ENCODE measurements at regions not wholly inside any gene's neighbourhood (a gene's known extent, or its start where the extent isn't known, plus 50 kb on each side); places are given as distances from the start of the nearest gene placed in this dataset.

GRCh38 chr3:30114918-30115317 is 491.5 kb upstream of the TGFBR2 start:
- Histone ChIP-seq H3K27me3 (no peaks in the 10 kb centered on the region), H3K4me1 (peaks cover 0 to 10% (median 2%) of the 10 kb centered on the region in 4 donors), H3K4me3 (no peak overlapping the region), H3K36me3 (no peaks in the 10 kb centered on the region), H3K27ac (no peak overlapping the region), H3K9me3 (no peaks in the 10 kb centered on the region)
- DNase-seq, result no peak
- intact Hi-C loops (cut with DNase I; ENCODE audit: low total_unique reads), result loop anchor here (5.0 kb wide), 1 partner anchor 577 kb away; no protein-coding TSS in a partner anchor
- no peak for TF ChIP-seq CTCF (IDR thresholded peaks at IDR 0.05)

- intact Hi-C loops (cut with DNase I; ENCODE audit: low total_unique reads), result no loop called here
- no peak for TF ChIP-seq CTCF (IDR thresholded peaks at IDR 0.05)
- H3K4me1 ChIP-seq, result no peaks in the 10 kb centered on the region
Measured at GRCh38 chr3:30122359-30122758, 484.0 kb upstream of the TGFBR2 start.

GRCh38 chr3:30123224-30123623 is 483.2 kb upstream of the TGFBR2 start:
- H3K9me3 ChIP-seq, result no peaks in the 10 kb centered on the region
- no peaks in the 10 kb centered on the region for H3K27me3 ChIP-seq
- intact Hi-C loops (cut with DNase I; ENCODE audit: low total_unique reads), result no loop called here
- no peak for DNase-seq
- H3K27ac ChIP-seq, result no peak overlapping the region
- no peaks in the 10 kb centered on the region for H3K36me3 ChIP-seq
- no peak for TF ChIP-seq CTCF (IDR thresholded peaks at IDR 0.05)
- no peak overlapping the region for H3K4me3 ChIP-seq
- H3K4me1 ChIP-seq, result no peaks in the 10 kb centered on the region

More at GRCh38 chr3:30122359-30122758, 484.0 kb upstream of the TGFBR2 start:
- no peaks in the 10 kb centered on the region for H3K9me3 ChIP-seq
- H3K27ac ChIP-seq, result no peak overlapping the region
- H3K36me3 ChIP-seq, result no peaks in the 10 kb centered on the region
- no peak overlapping the region for H3K4me3 ChIP-seq
- no peaks in the 10 kb centered on the region for H3K27me3 ChIP-seq
- no peak for DNase-seq

GRCh38 chr3:30123755-30124154 is 482.6 kb upstream of the TGFBR2 start:
- intact Hi-C loops (cut with DNase I; ENCODE audit: low total_unique reads), result no loop called here

GRCh38 chr3:30124435-30125370 is 481.7 kb upstream of the TGFBR2 start:
- no peak overlapping the region for H3K4me3 ChIP-seq
- no peaks in the 10 kb centered on the region for H3K36me3 ChIP-seq
- no peak for DNase-seq
- no peak overlapping the region for H3K27ac ChIP-seq
- no peaks in the 10 kb centered on the region for H3K4me1 ChIP-seq
- no peaks in the 10 kb centered on the region for H3K9me3 ChIP-seq
- TF ChIP-seq CTCF (IDR thresholded peaks at IDR 0.05), result no peak
- intact Hi-C loops (cut with DNase I; ENCODE audit: low total_unique reads), result no loop called here
- H3K27me3 ChIP-seq, result no peaks in the 10 kb centered on the region

More at GRCh38 chr3:30123755-30124154, 482.6 kb upstream of the TGFBR2 start:
- Histone ChIP-seq H3K27me3 (no peaks in the 10 kb centered on the region), H3K4me1 (no peaks in the 10 kb centered on the region), H3K4me3 (no peak overlapping the region), H3K9me3 (no peaks in the 10 kb centered on the region), H3K27ac (no peak overlapping the region), H3K36me3 (no peaks in the 10 kb centered on the region)
- DNase-seq, result no peak
- TF ChIP-seq CTCF (IDR thresholded peaks at IDR 0.05), result no peak

Data from tibial artery (tissue), 4 donors.